ENCODE measurements at regions not wholly inside any gene's neighbourhood (a gene's known extent, or its start where the extent isn't known, plus 50 kb on each side); places are given as distances from the start of the nearest gene placed in this dataset.

- no peaks in the 10 kb centered on the region for H3K9me3 ChIP-seq (ENCODE audit: control insufficient read depth, low read length)
- H3K4me1 ChIP-seq (ENCODE audit: control insufficient read depth in 1 of 2, insufficient read depth in 2 of 2, low read length in 2 of 2), result no peaks in the 10 kb centered on the region
- intact Hi-C loops (cut with DNase I), result no loop called here
- H3K36me3 ChIP-seq (ENCODE audit: control insufficient read depth in 1 of 2, insufficient read depth in 2 of 2, low read length in 1 of 2), result no peaks in the 10 kb centered on the region
- no peak for ATAC-seq (ENCODE audit: low FRiP score)
- no peaks in the 10 kb centered on the region for H3K27me3 ChIP-seq (ENCODE audit: control insufficient read depth in 1 of 2, insufficient read depth in 2 of 2, low read length in 1 of 2)
- WGBS, 2 donors, result 85 to 86% methylated on average over 5 of the region's 5 CpGs
- DNase-seq, result no peak
- no peak overlapping the region for H3K27ac ChIP-seq (ENCODE audit: low read depth in 1 of 2, low read length in 2 of 2)
- H3K4me3 ChIP-seq (ENCODE audit: low read length in 2 of 2), result no peak overlapping the region
Measured at GRCh38 chr1:56002231-56002630, 577.1 kb downstream of the PLPP3 start.

- Histone ChIP-seq H3K27me3 (ENCODE audit: control insufficient read depth in 1 of 2, insufficient read depth in 2 of 2, low read length in 1 of 2) (no peaks in the 10 kb centered on the region), H3K4me3 (ENCODE audit: low read length in 2 of 2) (no peak overlapping the region), H3K36me3 (ENCODE audit: control insufficient read depth in 1 of 2, insufficient read depth in 2 of 2, low read length in 1 of 2) (no peaks in the 10 kb centered on the region), H3K27ac (ENCODE audit: low read depth in 1 of 2, low read length in 2 of 2) (no peak overlapping the region), H3K9me3 (ENCODE audit: control insufficient read depth, low read length) (no peaks in the 10 kb centered on the region), H3K4me1 (ENCODE audit: control insufficient read depth in 1 of 2, insufficient read depth in 2 of 2, low read length in 2 of 2) (no peaks in the 10 kb centered on the region)
- DNase-seq, result no peak
- 98% methylated on average over 3 of the region's 3 CpGs for WGBS, 2 donors
- intact Hi-C loops (cut with DNase I), result no loop called here
- no peak for ATAC-seq (ENCODE audit: low FRiP score)
Measured at GRCh38 chr1:56000424-56000823, 578.9 kb downstream of the PLPP3 start.

GRCh38 chr1:55997536-55997935, 581.8 kb downstream of the PLPP3 start:
- no peaks in the 10 kb centered on the region for H3K4me1 ChIP-seq (ENCODE audit: control insufficient read depth in 1 of 2, insufficient read depth in 2 of 2, low read length in 2 of 2)
- no peak for DNase-seq
- intact Hi-C loops (cut with DNase I), result no loop called here
- H3K9me3 ChIP-seq (ENCODE audit: control insufficient read depth, low read length), result no peaks in the 10 kb centered on the region
- no peak overlapping the region for H3K4me3 ChIP-seq (ENCODE audit: low read length in 2 of 2)
- H3K36me3 ChIP-seq (ENCODE audit: control insufficient read depth in 1 of 2, insufficient read depth in 2 of 2, low read length in 1 of 2), result no peaks in the 10 kb centered on the region
- H3K27me3 ChIP-seq (ENCODE audit: control insufficient read depth in 1 of 2, insufficient read depth in 2 of 2, low read length in 1 of 2), result no peaks in the 10 kb centered on the region
- WGBS, 2 donors, result 63 to 72% methylated on average over 1 of the region's 1 CpG
- no peak for ATAC-seq (ENCODE audit: low FRiP score)
- H3K27ac ChIP-seq (ENCODE audit: low read depth in 1 of 2, low read length in 2 of 2), result no peak overlapping the region

GRCh38 chr1:55993646-55994318, 585.6 kb downstream of the PLPP3 start:
- H3K9me3 ChIP-seq (ENCODE audit: control insufficient read depth, low read length), result no peaks in the 10 kb centered on the region
- H3K27ac ChIP-seq (ENCODE audit: low read depth in 1 of 2, low read length in 2 of 2), result no peak overlapping the region
- H3K36me3 ChIP-seq (ENCODE audit: control insufficient read depth in 1 of 2, insufficient read depth in 2 of 2, low read length in 1 of 2), result no peaks in the 10 kb centered on the region
- intact Hi-C loops (cut with DNase I), result no loop called here
- DNase-seq, result no peak
- ATAC-seq (ENCODE audit: low FRiP score), result no peak
- H3K4me1 ChIP-seq (ENCODE audit: control insufficient read depth in 1 of 2, insufficient read depth in 2 of 2, low read length in 2 of 2), result peaks cover 0 to 8% of the 10 kb centered on the region in 2 donors
- no peak overlapping the region for H3K4me3 ChIP-seq (ENCODE audit: low read length in 2 of 2)
- 79 to 84% methylated on average over 8 of the region's 8 CpGs for WGBS, 2 donors
- no peaks in the 10 kb centered on the region for H3K27me3 ChIP-seq (ENCODE audit: control insufficient read depth in 1 of 2, insufficient read depth in 2 of 2, low read length in 1 of 2)

- intact Hi-C loops (cut with DNase I), result no loop called here
Measured at GRCh38 chr1:55990007-55990406, 589.4 kb downstream of the PLPP3 start.

GRCh38 chr1:55988963-55989452, 590.4 kb downstream of the PLPP3 start:
- Histone ChIP-seq H3K36me3 (ENCODE audit: control insufficient read depth in 1 of 2, insufficient read depth in 2 of 2, low read length in 1 of 2) (no peaks in the 10 kb centered on the region), H3K27me3 (ENCODE audit: control insufficient read depth in 1 of 2, insufficient read depth in 2 of 2, low read length in 1 of 2) (no peaks in the 10 kb centered on the region), H3K27ac (ENCODE audit: low read depth in 1 of 2, low read length in 2 of 2) (no peak overlapping the region), H3K4me3 (ENCODE audit: low read length in 2 of 2) (no peak overlapping the region), H3K9me3 (ENCODE audit: control insufficient read depth, low read length) (no peaks in the 10 kb centered on the region), H3K4me1 (ENCODE audit: control insufficient read depth in 1 of 2, insufficient read depth in 2 of 2, low read length in 2 of 2) (peaks cover 7 to 8% of the 10 kb centered on the region in 2 donors)
- DNase-seq (no peak), ATAC-seq (ENCODE audit: low FRiP score) (no peak)
- WGBS, 2 donors, result 80 to 87% methylated on average over 1 of the region's 1 CpG
- intact Hi-C loops (cut with DNase I), result no loop called here

More at GRCh38 chr1:55990007-55990406, 589.4 kb downstream of the PLPP3 start:
- ATAC-seq (ENCODE audit: low FRiP score) (no peak), DNase-seq (no peak)
- 94% methylated on average over 3 of the region's 3 CpGs for WGBS, 2 donors
- Histone ChIP-seq H3K9me3 (ENCODE audit: control insufficient read depth, low read length) (no peaks in the 10 kb centered on the region), H3K4me3 (ENCODE audit: low read length in 2 of 2) (no peak overlapping the region), H3K27me3 (ENCODE audit: control insufficient read depth in 1 of 2, insufficient read depth in 2 of 2, low read length in 1 of 2) (no peaks in the 10 kb centered on the region), H3K4me1 (ENCODE audit: control insufficient read depth in 1 of 2, insufficient read depth in 2 of 2, low read length in 2 of 2) (peaks cover 7 to 8% of the 10 kb centered on the region in 2 donors), H3K27ac (ENCODE audit: low read depth in 1 of 2, low read length in 2 of 2) (no peak overlapping the region), H3K36me3 (ENCODE audit: control insufficient read depth in 1 of 2, insufficient read depth in 2 of 2, low read length in 1 of 2) (no peaks in the 10 kb centered on the region)

GRCh38 chr1:55987491-55988249, 591.7 kb downstream of the PLPP3 start:
- Histone ChIP-seq H3K9me3 (ENCODE audit: control insufficient read depth, low read length) (no peaks in the 10 kb centered on the region), H3K27me3 (ENCODE audit: control insufficient read depth in 1 of 2, insufficient read depth in 2 of 2, low read length in 1 of 2) (no peaks in the 10 kb centered on the region), H3K4me3 (ENCODE audit: low read length in 2 of 2) (no peak overlapping the region), H3K36me3 (ENCODE audit: control insufficient read depth in 1 of 2, insufficient read depth in 2 of 2, low read length in 1 of 2) (no peaks in the 10 kb centered on the region), H3K27ac (ENCODE audit: low read depth in 1 of 2, low read length in 2 of 2) (peak overlapping the region; percentile 7 to 81), H3K4me1 (ENCODE audit: control insufficient read depth in 1 of 2, insufficient read depth in 2 of 2, low read length in 2 of 2) (peaks cover 7 to 8% of the 10 kb centered on the region in 2 donors)
- DNase-seq, result no peak
- ATAC-seq (ENCODE audit: low FRiP score), result peak; percentile 53
- intact Hi-C loops (cut with DNase I), result no loop called here
- WGBS, 2 donors, result 8 to 13% methylated on average over 4 of the region's 4 CpGs

GRCh38 chr1:55986003-55986402, 593.4 kb downstream of the PLPP3 start:
- Histone ChIP-seq H3K4me3 (ENCODE audit: low read length in 2 of 2) (no peak overlapping the region), H3K9me3 (ENCODE audit: control insufficient read depth, low read length) (no peaks in the 10 kb centered on the region), H3K36me3 (ENCODE audit: control insufficient read depth in 1 of 2, insufficient read depth in 2 of 2, low read length in 1 of 2) (no peaks in the 10 kb centered on the region), H3K27ac (ENCODE audit: low read depth in 1 of 2, low read length in 2 of 2) (no peak overlapping the region), H3K4me1 (ENCODE audit: control insufficient read depth in 1 of 2, insufficient read depth in 2 of 2, low read length in 2 of 2) (peaks cover 1 to 8% of the 10 kb centered on the region in 2 donors), H3K27me3 (ENCODE audit: control insufficient read depth in 1 of 2, insufficient read depth in 2 of 2, low read length in 1 of 2) (no peaks in the 10 kb centered on the region)
- DNase-seq (no peak), ATAC-seq (ENCODE audit: low FRiP score) (peak; percentile 37)
- intact Hi-C loops (cut with DNase I), result no loop called here
- 84 to 96% methylated on average over 1 of the region's 1 CpG for WGBS, 2 donors

Data from aorta (tissue), 5 donors.